ENCODE measurements at regions not wholly inside any gene's neighbourhood (a gene's known extent, or its start where the extent isn't known, plus 50 kb on each side); places are given as distances from the start of the nearest gene placed in this dataset.
"Not testable (repeated sequence)": the region's sequence is repeated elsewhere in the genome, so short reads cannot be mapped to it uniquely, and the experiment has no call there.

GRCh38 chr14:38941488-38941887, 161.5 kb downstream of the SEC23A start (continued):
- TF ChIP-seq AR (CRISPR knock-in tag; IDR thresholded peaks at IDR 0.05) (no peak), ETV6 (CRISPR knock-in tag; IDR thresholded peaks at IDR 0.05) (no peak), HMGXB4 (CRISPR knock-in tag; IDR thresholded peaks at IDR 0.05) (no peak), NR2C2 (CRISPR knock-in tag; IDR thresholded peaks at IDR 0.05) (no peak)

GRCh38 chr14:38932653-38933000, 170.4 kb downstream of the SEC23A start:
- H3K27ac Mint-ChIP-seq; ATAC-seq; H3K27me3 Mint-ChIP-seq (ENCODE audit: low read depth); POLR2A ChIA-PET; H3K36me3 Mint-ChIP-seq; DNase-seq (ENCODE audit: low spot score); H3K4me3 Mint-ChIP-seq: not testable (repeated sequence)
- Mint-ChIP-seq H3K9me3 (peaks cover 31% of the 10 kb centered on the region), H3K4me1 (peaks cover 15% of the 10 kb centered on the region)
- CTCF ChIA-PET = interaction anchor here (0.7 to 1.5 kb wide), 2 partner anchors 65 to 83 kb away, joined by 3 read pairs; no protein-coding TSS in a partner anchor

GRCh38 chr14:38931969-38932652, 170.9 kb downstream of the SEC23A start:
- CTCF ChIA-PET = interaction anchor here (1.5 kb wide), 1 partner anchor 83 kb away, joined by 3 read pairs; no protein-coding TSS in a partner anchor
- no peaks in the 10 kb centered on the region for H3K36me3 Mint-ChIP-seq
- ATAC-seq (peak; percentile 67), DNase-seq (ENCODE audit: low spot score) (peak; percentile 20)
- H3K27me3 Mint-ChIP-seq (ENCODE audit: low read depth) = peaks cover 5% of the 10 kb centered on the region
- TF ChIP-seq NFE2L1 (CRISPR knock-in tag; IDR thresholded peaks at IDR 0.05) (0 out of 2 replicates have a peak, but pooled peaks have one; percentile 67), IRF1 (CRISPR knock-in tag; IDR thresholded peaks at IDR 0.05) (no peak)
- peaks cover 15% of the 10 kb centered on the region for H3K4me1 Mint-ChIP-seq
- POLR2A ChIA-PET = no interaction called here
- H3K9me3 Mint-ChIP-seq = peaks cover 26% of the 10 kb centered on the region
- H3K27ac Mint-ChIP-seq = peak overlapping the region; percentile 52; the same call in 1 of the 2 replicates
- H3K4me3 Mint-ChIP-seq = no peak overlapping the region

- Mint-ChIP-seq H3K4me3 (no peak overlapping the region), H3K4me1 (peaks cover 15% of the 10 kb centered on the region), H3K36me3 (no peaks in the 10 kb centered on the region), H3K27me3 (ENCODE audit: low read depth) (no peaks in the 10 kb centered on the region; the same call in 1 of the 2 replicates), H3K27ac (no peak overlapping the region), H3K9me3 (peaks cover 22% of the 10 kb centered on the region)
- ChIA-PET CTCF (no interaction called here), POLR2A (no interaction called here)
- DNase-seq (ENCODE audit: low spot score) (no peak), ATAC-seq (no peak)
- TF ChIP-seq CREB1 (CRISPR knock-in tag; IDR thresholded peaks at IDR 0.05) = no peak
- no peak for TF ChIP-seq ZNF423 (CRISPR knock-in tag; IDR thresholded peaks at IDR 0.05)
- no peak for TF ChIP-seq ZSCAN18 (CRISPR knock-in tag; IDR thresholded peaks at IDR 0.05)
- TF ChIP-seq ZNF263 (CRISPR knock-in tag; IDR thresholded peaks at IDR 0.05; ENCODE audit: low read depth) = no peak
- no peak for TF ChIP-seq GTF2I (CRISPR knock-in tag; conservative IDR thresholded peaks at IDR 0.05)
- no peak for TF ChIP-seq ZNF138 (CRISPR knock-in tag; conservative IDR thresholded peaks at IDR 0.05)
- no peak for TF ChIP-seq AR (CRISPR knock-in tag; IDR thresholded peaks at IDR 0.05)
- no peak for TF ChIP-seq PREB (CRISPR knock-in tag; IDR thresholded peaks at IDR 0.05; ENCODE audit: borderline replicate concordance)
- no peak for TF ChIP-seq FOXP4 (CRISPR knock-in tag; IDR thresholded peaks at IDR 0.05)
- no peak for TF ChIP-seq TEAD1 (CRISPR knock-in tag; IDR thresholded peaks at IDR 0.05)
Observed at GRCh38 chr14:38930898-38931297, 172.1 kb downstream of the SEC23A start.

Measured in WTC11 (cell line).